ENCODE measurements at regions not wholly inside any gene's neighbourhood (a gene's known extent, or its start where the extent isn't known, plus 50 kb on each side); places are given as distances from the start of the nearest gene placed in this dataset.

DNA sequence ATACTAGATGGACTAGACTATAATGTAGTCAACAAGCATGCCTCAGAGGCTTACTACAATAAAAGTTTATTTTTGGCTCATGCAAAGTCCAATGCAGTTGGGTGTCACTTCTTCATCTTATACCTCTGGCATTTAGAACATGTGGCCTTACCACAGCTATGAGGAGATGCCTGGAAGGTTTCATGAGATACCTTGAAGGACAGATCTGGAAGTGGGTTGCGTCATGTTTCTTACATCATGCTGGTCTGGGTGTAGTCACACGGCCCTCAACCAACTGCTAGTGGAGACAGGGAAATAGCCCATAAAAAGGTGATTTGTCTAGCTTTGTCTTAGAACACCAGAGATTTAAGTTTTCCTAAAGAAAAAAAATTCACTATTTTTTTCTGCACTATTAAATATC is 91.7 kb upstream of the MMADHC start:
- Histone ChIP-seq H3K27ac (ENCODE audit: low read depth, low read length) (no peak overlapping the region), H3K4me3 (replicated peaks in 1 of 2; ENCODE audit: low read depth in 1 of 2, low read length in 2 of 2) (no peak overlapping the region), H3K4me1 (ENCODE audit: control insufficient read depth in 1 of 2, insufficient read depth in 2 of 2, low read length in 2 of 2) (no peaks in the 10 kb centered on the region), H3K9ac (ENCODE audit: low read length) (no peak overlapping the region), H3K36me3 (ENCODE audit: control insufficient read depth in 1 of 2, insufficient read depth in 2 of 2, low read length in 2 of 2) (no peaks in the 10 kb centered on the region), H3K79me2 (ENCODE audit: insufficient read depth, low read length) (no peaks in the 10 kb centered on the region), H3K27me3 (ENCODE audit: insufficient read depth, low read length) (no peaks in the 10 kb centered on the region), H4K20me1 (ENCODE audit: insufficient read depth) (no peaks in the 10 kb centered on the region), H3K9me2 (ENCODE audit: insufficient read depth) (no peaks in the 10 kb centered on the region), H3K4me2 (ENCODE audit: low read length) (no peak overlapping the region), H3K9me3 (ENCODE audit: control insufficient read depth in 1 of 2, insufficient read depth in 1 of 2, low read depth in 1 of 2, low read length in 2 of 2) (no peaks in the 10 kb centered on the region), H2AFZ (ENCODE audit: low read depth, low read length, poor library complexity, severe bottlenecking) (no peak overlapping the region)
- POLR2A ChIA-PET: no interaction called here
- RAD21 ChIA-PET (ENCODE audit: low non-redundant PET in 1 of 2, low total read pairs in 2 of 2, uncharacterized antibody in 2 of 2, unreplicated experiment in 2 of 2): no interaction called here
- BruUV-seq (replicated peaks): no TSS peak
- no peak for ATAC-seq
- CTCF ChIA-PET: no interaction called here
- TF ChIP-seq CEBPB (IDR thresholded peaks at IDR 0.05; ENCODE audit: low read depth): peak; percentile 32; the same call in 1 of the 2 replicates
- TF ChIP-seq, protein P1, sequence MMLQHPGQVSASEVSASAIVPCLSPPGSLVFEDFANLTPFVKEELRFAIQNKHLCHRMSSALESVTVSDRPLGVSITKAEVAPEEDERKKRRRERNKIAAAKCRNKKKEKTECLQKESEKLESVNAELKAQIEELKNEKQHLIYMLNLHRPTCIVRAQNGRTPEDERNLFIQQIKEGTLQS (IDR thresholded peaks at IDR 0.05): no peak
- intact Hi-C loops (cut with micrococcal nuclease): no loop called here
- DNase-seq (ENCODE audit: low read depth, low spot score): no peak

DNA sequence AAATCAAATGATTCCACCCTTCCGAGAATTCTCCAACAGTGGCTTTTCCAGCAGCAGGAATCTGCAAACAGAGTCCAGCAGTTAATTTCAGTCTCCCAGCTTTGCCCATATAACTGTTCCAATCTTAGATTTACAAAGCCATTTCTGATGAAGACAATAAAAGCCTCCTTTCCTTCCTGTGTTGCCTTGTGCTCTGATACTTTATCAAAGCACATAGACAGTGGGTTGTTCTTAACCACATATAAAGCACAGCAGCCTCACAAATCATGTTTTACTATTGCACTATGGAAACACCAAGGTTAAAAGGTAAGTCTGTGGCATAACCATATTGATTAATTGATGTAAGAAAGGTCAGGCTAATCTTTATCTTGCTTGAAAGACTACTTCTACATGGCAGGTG is 89.8 kb upstream of the MMADHC start:
- H3K27ac ChIP-seq (ENCODE audit: low read depth, low read length): no peak overlapping the region
- no peaks in the 10 kb centered on the region for H4K20me1 ChIP-seq (ENCODE audit: insufficient read depth)
- no peaks in the 10 kb centered on the region for H3K27me3 ChIP-seq (ENCODE audit: insufficient read depth, low read length)
- no peaks in the 10 kb centered on the region for H3K36me3 ChIP-seq (ENCODE audit: control insufficient read depth in 1 of 2, insufficient read depth in 2 of 2, low read length in 2 of 2)
- no peak overlapping the region for H3K9ac ChIP-seq (ENCODE audit: low read length)
- H2AFZ ChIP-seq (ENCODE audit: low read depth, low read length, poor library complexity, severe bottlenecking): no peak overlapping the region
- POLR2A ChIA-PET: no interaction called here
- H3K4me3 ChIP-seq (replicated peaks in 1 of 2; ENCODE audit: low read depth in 1 of 2, low read length in 2 of 2): no peak overlapping the region
- no peak for DNase-seq (ENCODE audit: low read depth, low spot score)
- no peak for TF ChIP-seq ZBTB33 (IDR thresholded peaks at IDR 0.05; ENCODE audit: extremely low read depth, insufficient replicate concordance, low read length)
- TF ChIP-seq, protein P2, sequence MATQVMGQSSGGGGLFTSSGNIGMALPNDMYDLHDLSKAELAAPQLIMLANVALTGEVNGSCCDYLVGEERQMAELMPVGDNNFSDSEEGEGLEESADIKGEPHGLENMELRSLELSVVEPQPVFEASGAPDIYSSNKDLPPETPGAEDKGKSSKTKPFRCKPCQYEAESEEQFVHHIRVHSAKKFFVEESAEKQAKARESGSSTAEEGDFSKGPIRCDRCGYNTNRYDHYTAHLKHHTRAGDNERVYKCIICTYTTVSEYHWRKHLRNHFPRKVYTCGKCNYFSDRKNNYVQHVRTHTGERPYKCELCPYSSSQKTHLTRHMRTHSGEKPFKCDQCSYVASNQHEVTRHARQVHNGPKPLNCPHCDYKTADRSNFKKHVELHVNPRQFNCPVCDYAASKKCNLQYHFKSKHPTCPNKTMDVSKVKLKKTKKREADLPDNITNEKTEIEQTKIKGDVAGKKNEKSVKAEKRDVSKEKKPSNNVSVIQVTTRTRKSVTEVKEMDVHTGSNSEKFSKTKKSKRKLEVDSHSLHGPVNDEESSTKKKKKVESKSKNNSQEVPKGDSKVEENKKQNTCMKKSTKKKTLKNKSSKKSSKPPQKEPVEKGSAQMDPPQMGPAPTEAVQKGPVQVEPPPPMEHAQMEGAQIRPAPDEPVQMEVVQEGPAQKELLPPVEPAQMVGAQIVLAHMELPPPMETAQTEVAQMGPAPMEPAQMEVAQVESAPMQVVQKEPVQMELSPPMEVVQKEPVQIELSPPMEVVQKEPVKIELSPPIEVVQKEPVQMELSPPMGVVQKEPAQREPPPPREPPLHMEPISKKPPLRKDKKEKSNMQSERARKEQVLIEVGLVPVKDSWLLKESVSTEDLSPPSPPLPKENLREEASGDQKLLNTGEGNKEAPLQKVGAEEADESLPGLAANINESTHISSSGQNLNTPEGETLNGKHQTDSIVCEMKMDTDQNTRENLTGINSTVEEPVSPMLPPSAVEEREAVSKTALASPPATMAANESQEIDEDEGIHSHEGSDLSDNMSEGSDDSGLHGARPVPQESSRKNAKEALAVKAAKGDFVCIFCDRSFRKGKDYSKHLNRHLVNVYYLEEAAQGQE (IDR thresholded peaks at IDR 0.05; ENCODE audit: low read depth): no peak
- TF ChIP-seq POLR2AphosphoS5 (IDR thresholded peaks at IDR 0.05; ENCODE audit: low read depth, low read length): no peak
- TF ChIP-seq EGR1 (IDR thresholded peaks at IDR 0.05; ENCODE audit: low read depth): no peak
- TF ChIP-seq EZH2 (IDR thresholded peaks at IDR 0.05): no peak
- no peak for TF ChIP-seq SIN3A (IDR thresholded peaks at IDR 0.05; ENCODE audit: low read depth)
- no peak for TF ChIP-seq POLR2A (IDR thresholded peaks at IDR 0.05; ENCODE audit: borderline replicate concordance, extremely low read depth, insufficient read depth, insufficient read length)
- TF ChIP-seq RAD21 (IDR thresholded peaks at IDR 0.05; ENCODE audit: low read depth): no peak
- TF ChIP-seq CTCF (IDR thresholded peaks at IDR 0.05 in 2 of 3, conservative IDR thresholded peaks at IDR 0.05 in 1 of 3; ENCODE audit: borderline replicate concordance in 1 of 3, insufficient read depth in 1 of 3, low read depth in 2 of 3, low read length in 2 of 3): no peak
- TF ChIP-seq JUND (IDR thresholded peaks at IDR 0.05): no peak
- H3K9me3 ChIP-seq (ENCODE audit: control insufficient read depth in 1 of 2, insufficient read depth in 1 of 2, low read depth in 1 of 2, low read length in 2 of 2): no peaks in the 10 kb centered on the region
- no peaks in the 10 kb centered on the region for H3K4me1 ChIP-seq (ENCODE audit: control insufficient read depth in 1 of 2, insufficient read depth in 2 of 2, low read length in 2 of 2)
- no peaks in the 10 kb centered on the region for H3K79me2 ChIP-seq (ENCODE audit: insufficient read depth, low read length)
- intact Hi-C loops (cut with micrococcal nuclease): no loop called here
- no peak overlapping the region for H3K4me2 ChIP-seq (ENCODE audit: low read length)
- no peak for ATAC-seq
- RAD21 ChIA-PET (ENCODE audit: low non-redundant PET in 1 of 2, low total read pairs in 2 of 2, uncharacterized antibody in 2 of 2, unreplicated experiment in 2 of 2): no interaction called here
- BruUV-seq (replicated peaks): no TSS peak
- CTCF ChIA-PET: no interaction called here
- no peaks in the 10 kb centered on the region for H3K9me2 ChIP-seq (ENCODE audit: insufficient read depth)
